A673 (cell line): ENCODE measurements at regions not wholly inside any gene's neighbourhood (a gene's known extent, or its start where the extent isn't known, plus 50 kb on each side); places are given as distances from the start of the nearest gene placed in this dataset.

Source experiments
- BruUV-seq: library from RNA; stranded (reverse); fragments of 400-500 nt; replicated peaks from 2 replicates; lab custom pipeline; 2021; lab: Mats Ljungman, UMichigan
- CTCF ChIA-PET: fragments of 300-600 bp; sonication (Branson Sonifier 250); formaldehyde crosslinking; loops from one replicate; lab custom pipeline; 2022; ENCODE audit warnings: antibody characterized with exemption; lab: Charles Lee
- POLR2A ChIA-PET: fragments of 300-600 bp; sonication (Branson Sonifier 250); formaldehyde crosslinking; loops from one replicate; lab custom pipeline; 2022; ENCODE audit warnings: antibody characterized with exemption; ENCODE audit not compliant: low non-redundant PET; lab: Charles Lee
- DNase-seq: peaks from one replicate; pipeline ENCODE4 v3.0.0-alpha.2; 2015; ENCODE audit warnings: low spot score
- H3K27ac ChIP-seq: fragments of 200-600 bp; sonication (generic); 2 replicates; pipeline ENCODE4 v1.5.1; 2016; ENCODE audit warnings: mixed run types, low read depth, mild to moderate bottlenecking, mixed read lengths, antibody characterized with exemption, low read length; ENCODE audit not compliant: poor library complexity, severe bottlenecking
- H3K27me3 ChIP-seq: fragments of 200-600 bp; sonication (generic); replicated peaks from 2 replicates; pipeline ENCODE4 v1.6.1; 2017; ENCODE audit warnings: mixed run types, low read depth, mild to moderate bottlenecking, mixed read lengths, antibody characterized with exemption, low read length; ENCODE audit not compliant: insufficient read depth, poor library complexity
- H3K36me3 ChIP-seq: fragments of 200-600 bp; sonication (generic); 2 replicates; pipeline ENCODE4 v1.6.1; 2016; ENCODE audit warnings: mixed run types, mild to moderate bottlenecking, mixed read lengths, antibody characterized with exemption, low read length; ENCODE audit not compliant: insufficient read depth, poor library complexity, severe bottlenecking
- H3K4me1 ChIP-seq: fragments of 200-600 bp; sonication (generic); 2 replicates; pipeline ENCODE4 v1.6.1; 2017; ENCODE audit warnings: mixed run types, mild to moderate bottlenecking, mixed read lengths, antibody characterized with exemption, low read length; ENCODE audit not compliant: insufficient read depth, poor library complexity, severe bottlenecking
- H3K4me3 ChIP-seq: fragments of 200-600 bp; sonication (generic); 2 replicates; pipeline ENCODE4 v1.5.1; 2016; ENCODE audit warnings: low read depth, mixed run types, mild to moderate bottlenecking, mixed read lengths, low read length; ENCODE audit not compliant: poor library complexity, severe bottlenecking
- H3K9me3 ChIP-seq: fragments of 200-600 bp; sonication (generic); 2 replicates; pipeline ENCODE4 v1.6.1; 2016; ENCODE audit warnings: mixed run types, low read depth, mild to moderate bottlenecking, mixed read lengths, antibody characterized with exemption, low read length; ENCODE audit not compliant: poor library complexity, severe bottlenecking
- CTCF ChIP-seq: fragments of 300-800, 200-600 bp; sonication (generic); conservative IDR thresholded peaks from 2 replicates; pipeline ENCODE4 v1.5.1; 2017; ENCODE audit warnings: low read depth, mild to moderate bottlenecking, antibody characterized with exemption, low read length, moderate library complexity, mixed read lengths
- EZH2 ChIP-seq: fragments of 200-600 bp; sonication (generic); IDR thresholded peaks from 2 replicates; pipeline ENCODE4 v1.6.1; 2017; ENCODE audit warnings: borderline replicate concordance, low read depth, mild to moderate bottlenecking, mixed read lengths, antibody characterized with exemption, low read length; ENCODE audit not compliant: poor library complexity, severe bottlenecking
- intact Hi-C: fragments of 100-400 bp; cut with micrococcal nuclease; formaldehyde crosslinking; loops from one replicate; pipeline ENCODE4 v1.10.0; 2022; ENCODE audit not compliant: unreplicated experiment

GRCh38 chr12:124213666-124214347, 81.1 kb upstream of the RFLNA start:
- no peaks in the 10 kb centered on the region for H3K27me3 ChIP-seq
- no peak overlapping the region for H3K27ac ChIP-seq
- no peak overlapping the region for H3K4me3 ChIP-seq
- no peaks in the 10 kb centered on the region for H3K36me3 ChIP-seq
- ChIA-PET CTCF (no interaction called here), POLR2A (no interaction called here)
- no peak for DNase-seq
- TF ChIP-seq CTCF (no peak), EZH2 (no peak)
- H3K9me3 ChIP-seq: peaks cover 7% of the 10 kb centered on the region
- peaks cover 4% of the 10 kb centered on the region for H3K4me1 ChIP-seq
- intact Hi-C loops: no loop called here
- no TSS peak for BruUV-seq

- no TSS peak for BruUV-seq
- H3K27ac ChIP-seq: no peak overlapping the region
- TF ChIP-seq EZH2 (no peak), CTCF (no peak)
- peaks cover 7% of the 10 kb centered on the region for H3K9me3 ChIP-seq
- no peaks in the 10 kb centered on the region for H3K36me3 ChIP-seq
- no peak overlapping the region for H3K4me3 ChIP-seq
- H3K4me1 ChIP-seq: peaks cover 4% of the 10 kb centered on the region
- CTCF ChIA-PET: no interaction called here
- DNase-seq: no peak
- no peaks in the 10 kb centered on the region for H3K27me3 ChIP-seq
- intact Hi-C loops: no loop called here
- POLR2A ChIA-PET: no interaction called here
These were observed 80.3 kb upstream of the RFLNA start for GRCh38 chr12:124214574-124214973.

GRCh38 chr12:124216966-124217365, 77.9 kb upstream of the RFLNA start:
- intact Hi-C loops: no loop called here
- ChIA-PET POLR2A (no interaction called here), CTCF (no interaction called here)
- Histone ChIP-seq H3K9me3 (peaks cover 7% of the 10 kb centered on the region), H3K4me1 (peaks cover 4% of the 10 kb centered on the region), H3K27me3 (no peaks in the 10 kb centered on the region), H3K36me3 (no peaks in the 10 kb centered on the region), H3K27ac (no peak overlapping the region), H3K4me3 (no peak overlapping the region)
- no peak for DNase-seq
- no peak for TF ChIP-seq CTCF
- TF ChIP-seq EZH2: no peak
- no TSS peak for BruUV-seq
